Muscle layer of duodenum (tissue), 2 donors: ENCODE measurements at regions not wholly inside any gene's neighbourhood (a gene's known extent, or its start where the extent isn't known, plus 50 kb on each side); places are given as distances from the start of the nearest gene placed in this dataset.

Experiments
- H3K27ac ChIP-seq: one replicate; pipeline ENCODE4 v1.7.0; 2013; ENCODE audit warnings: mild to moderate bottlenecking, low read length
- H3K27me3 ChIP-seq: one replicate; pipeline ENCODE4 v1.7.0; 2013; ENCODE audit warnings: low read depth, mild to moderate bottlenecking, control low read depth, low read length
- H3K36me3 ChIP-seq, 2 donors: one replicate each; pipeline ENCODE4 v1.7.0; 2013; ENCODE audit warnings: low read length in 2 of 2, control low read depth in 1 of 2, mild to moderate bottlenecking in 1 of 2; ENCODE audit not compliant: insufficient read depth in 2 of 2, control insufficient read depth in 1 of 2
- H3K4me1 ChIP-seq, 2 donors: one replicate each; pipeline ENCODE4 v1.7.0; 2013; ENCODE audit warnings: low read length in 2 of 2, mild to moderate bottlenecking in 2 of 2, control low read depth in 1 of 2, moderate library complexity in 1 of 2; ENCODE audit not compliant: insufficient read depth in 2 of 2, control insufficient read depth in 1 of 2
- H3K4me3 ChIP-seq, 2 donors: one replicate each; pipeline ENCODE4 v1.7.0; 2013; ENCODE audit warnings: low read length in 2 of 2, low read depth in 1 of 2, mild to moderate bottlenecking in 1 of 2
- H3K9me3 ChIP-seq, 2 donors: one replicate each; pipeline ENCODE4 v1.7.0; 2013; ENCODE audit warnings: low read length in 2 of 2, control low read depth in 1 of 2, mild to moderate bottlenecking in 1 of 2; ENCODE audit not compliant: control insufficient read depth in 1 of 2
- donor health status: healthy.

DNA sequence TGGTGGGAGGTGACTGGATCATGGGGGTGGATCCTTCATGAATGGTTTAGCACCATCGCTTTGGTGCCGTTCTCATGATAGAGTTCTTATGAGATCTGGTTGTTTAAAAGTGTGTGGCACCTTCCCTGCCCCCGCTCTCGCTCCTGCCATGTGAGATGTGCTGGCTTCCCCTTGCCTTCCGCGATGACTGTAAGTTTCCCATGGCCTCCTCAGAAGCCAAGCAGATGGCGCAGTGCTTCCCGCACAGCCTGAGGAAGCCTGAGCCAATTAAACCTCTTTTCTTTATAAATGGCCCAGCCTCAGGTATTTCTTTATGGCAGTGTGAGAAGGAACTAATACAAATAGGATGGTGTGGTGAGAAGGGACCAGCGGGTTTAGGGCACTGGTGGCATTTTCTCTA lies 243.3 kb upstream of the CELF2 start:
- Histone ChIP-seq H3K4me1 (no peaks in the 10 kb centered on the region), H3K36me3 (no peaks in the 10 kb centered on the region), H3K4me3 (no peak overlapping the region), H3K27ac (no peak overlapping the region), H3K27me3 (no peaks in the 10 kb centered on the region), H3K9me3 (no peaks in the 10 kb centered on the region)

DNA sequence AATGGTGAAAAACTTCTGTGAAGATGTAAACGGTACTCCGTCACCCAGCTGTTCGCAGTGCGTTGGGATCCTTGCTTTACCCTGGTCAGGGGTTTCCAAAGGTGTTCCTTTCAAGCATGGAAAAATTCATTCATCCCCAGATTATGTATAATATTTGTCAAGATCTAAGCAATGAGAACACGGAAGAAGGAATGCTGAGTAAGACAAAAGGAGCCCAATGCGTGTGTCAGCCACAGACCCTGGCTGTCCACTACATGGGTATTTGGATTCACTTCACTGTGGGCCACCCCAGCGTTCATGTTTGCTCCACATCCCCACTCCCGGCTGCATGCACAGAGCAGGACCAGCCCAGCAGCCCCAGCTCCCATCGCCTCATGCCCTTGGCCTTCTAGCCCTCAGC lies 241.3 kb upstream of the CELF2 start:
- no peak overlapping the region for H3K27ac ChIP-seq
- no peaks in the 10 kb centered on the region for H3K27me3 ChIP-seq
- no peaks in the 10 kb centered on the region for H3K36me3 ChIP-seq
- H3K4me3 ChIP-seq = no peak overlapping the region
- H3K9me3 ChIP-seq = no peaks in the 10 kb centered on the region
- no peaks in the 10 kb centered on the region for H3K4me1 ChIP-seq

DNA sequence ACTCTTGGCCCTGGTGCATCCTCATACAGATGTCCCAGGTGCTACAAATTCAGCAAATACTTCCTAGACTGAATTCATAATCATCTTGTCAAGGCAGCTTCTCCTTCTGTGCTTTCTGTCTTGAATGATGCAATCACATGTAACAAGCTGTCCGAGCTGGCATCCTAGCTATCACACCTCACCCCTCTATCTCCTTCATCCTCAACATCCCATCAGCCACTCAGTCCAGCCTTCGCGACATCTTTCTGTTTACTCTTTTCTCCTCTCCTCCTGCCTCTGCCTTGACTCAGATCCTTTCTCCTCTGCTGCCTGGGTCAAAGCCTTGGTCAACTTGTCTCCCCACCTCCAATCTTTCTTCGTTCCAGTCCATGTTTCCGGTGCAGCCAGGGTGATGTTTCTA lies 240.4 kb upstream of the CELF2 start:
- no peak overlapping the region for H3K4me3 ChIP-seq
- no peaks in the 10 kb centered on the region for H3K27me3 ChIP-seq
- H3K36me3 ChIP-seq = no peaks in the 10 kb centered on the region
- no peaks in the 10 kb centered on the region for H3K4me1 ChIP-seq
- no peak overlapping the region for H3K27ac ChIP-seq
- no peaks in the 10 kb centered on the region for H3K9me3 ChIP-seq

DNA sequence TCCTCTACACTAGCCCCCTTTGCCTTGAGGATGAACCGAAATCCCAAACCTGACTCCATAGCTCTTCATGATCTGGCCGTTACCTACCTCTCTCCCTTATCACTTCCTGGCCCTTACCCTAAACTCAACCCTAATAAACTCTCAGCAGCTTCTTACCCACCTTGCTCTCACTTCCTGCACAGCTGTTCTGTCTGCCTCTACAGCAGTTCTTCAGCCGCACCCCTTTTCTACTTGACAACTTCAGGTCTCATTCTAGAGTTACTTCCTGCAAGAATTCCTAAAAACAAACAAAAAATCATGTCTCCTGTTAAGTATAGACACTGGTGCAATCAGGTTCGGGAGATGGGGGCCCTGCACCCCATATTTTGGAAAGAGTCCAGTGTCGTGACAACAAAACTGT lies 239.9 kb upstream of the CELF2 start:
- Histone ChIP-seq H3K4me3 (no peak overlapping the region), H3K9me3 (no peaks in the 10 kb centered on the region), H3K27ac (no peak overlapping the region), H3K27me3 (no peaks in the 10 kb centered on the region), H3K4me1 (no peaks in the 10 kb centered on the region), H3K36me3 (no peaks in the 10 kb centered on the region)

DNA sequence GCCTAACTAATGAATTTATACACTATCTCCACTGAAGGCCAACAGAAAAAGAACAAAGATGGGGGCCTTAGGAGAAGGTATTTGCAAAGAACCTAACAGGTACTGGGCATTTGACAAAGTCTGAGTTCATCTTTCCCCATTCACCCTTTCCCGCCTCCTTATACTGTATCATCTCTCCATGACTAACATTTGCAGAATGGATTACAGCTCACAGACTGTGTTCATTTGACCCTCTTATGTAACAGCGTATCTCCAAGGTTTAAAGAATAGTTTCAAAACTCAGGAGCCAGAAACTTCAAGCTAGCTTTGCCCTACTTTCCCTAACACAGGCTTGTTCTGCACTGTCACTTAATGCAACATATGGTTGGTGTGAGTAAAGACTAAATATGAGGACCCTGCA lies 238.7 kb upstream of the CELF2 start:
- H3K9me3 ChIP-seq = no peaks in the 10 kb centered on the region

DNA sequence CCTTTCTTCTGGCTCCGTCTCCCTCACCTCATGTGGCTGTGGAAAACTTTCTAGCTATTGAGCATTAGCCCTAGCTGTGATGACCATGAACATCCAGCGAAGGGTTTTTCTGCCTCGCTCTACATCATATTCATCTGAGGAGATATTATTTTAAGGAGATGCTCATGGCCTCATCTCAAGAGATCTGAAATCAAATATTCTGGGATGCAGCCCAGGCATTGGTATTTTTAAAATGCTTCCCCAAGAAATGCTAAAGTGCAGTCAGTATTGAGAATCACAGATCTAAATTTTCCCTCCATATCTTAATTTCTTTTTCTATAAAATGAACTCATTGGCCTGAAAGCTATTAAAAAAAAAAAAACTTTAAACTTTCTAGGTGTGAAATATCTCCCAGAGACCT lies 238.2 kb upstream of the CELF2 start:
- Histone ChIP-seq H3K4me3 (no peak overlapping the region), H3K27ac (no peak overlapping the region), H3K27me3 (no peaks in the 10 kb centered on the region), H3K9me3 (no peaks in the 10 kb centered on the region), H3K36me3 (no peaks in the 10 kb centered on the region), H3K4me1 (no peaks in the 10 kb centered on the region)

More for the DNA sequence above, 238.7 kb upstream of the CELF2 start:
- no peaks in the 10 kb centered on the region for H3K36me3 ChIP-seq
- no peaks in the 10 kb centered on the region for H3K27me3 ChIP-seq
- no peaks in the 10 kb centered on the region for H3K4me1 ChIP-seq
- H3K27ac ChIP-seq = no peak overlapping the region
- H3K4me3 ChIP-seq = no peak overlapping the region

DNA sequence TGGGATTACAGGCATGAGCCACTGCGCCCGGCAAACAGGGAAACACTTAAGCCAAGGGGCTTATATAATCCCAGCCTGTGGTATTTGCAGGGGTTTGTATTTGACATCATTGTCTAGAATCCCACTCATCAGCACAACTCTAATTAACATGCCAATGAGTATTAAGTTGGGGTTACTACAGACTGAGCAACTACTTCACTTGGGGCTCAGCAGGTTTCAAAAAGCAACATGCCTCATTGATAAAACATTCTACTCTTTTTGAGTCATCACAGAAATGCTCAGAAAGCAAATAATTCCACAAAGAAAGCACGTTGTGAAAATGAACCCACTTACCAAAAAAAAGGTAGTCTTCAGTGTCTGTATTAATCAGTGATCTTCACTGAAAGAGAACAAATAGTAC lies 236.9 kb upstream of the CELF2 start:
- H3K27ac ChIP-seq = no peak overlapping the region

DNA sequence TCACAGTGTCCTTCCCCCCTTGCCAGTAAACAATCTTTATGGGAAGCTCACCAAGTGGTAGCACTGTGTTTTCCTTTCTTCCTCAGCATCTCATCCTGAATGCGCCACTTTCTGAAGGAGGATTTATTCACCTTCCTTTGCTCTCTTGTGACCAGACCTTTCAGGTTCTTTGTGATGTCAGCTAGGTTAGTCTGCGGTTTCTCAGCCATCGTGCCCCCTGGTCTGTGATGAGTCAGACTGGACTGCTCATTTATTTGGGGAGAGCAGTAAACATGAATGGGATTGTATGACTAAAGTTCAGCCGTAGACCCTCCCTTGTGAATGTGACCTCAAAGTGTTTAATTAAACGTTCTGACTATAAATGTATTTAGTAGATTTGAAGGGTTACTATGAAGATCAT lies 235.1 kb upstream of the CELF2 start:
- Histone ChIP-seq H3K36me3 (no peaks in the 10 kb centered on the region), H3K4me1 (no peaks in the 10 kb centered on the region), H3K27ac (no peak overlapping the region), H3K27me3 (no peaks in the 10 kb centered on the region), H3K9me3 (no peaks in the 10 kb centered on the region), H3K4me3 (no peak overlapping the region)

More for the DNA sequence above, 236.9 kb upstream of the CELF2 start:
- no peaks in the 10 kb centered on the region for H3K36me3 ChIP-seq
- no peaks in the 10 kb centered on the region for H3K4me1 ChIP-seq
- no peak overlapping the region for H3K4me3 ChIP-seq
- H3K9me3 ChIP-seq = no peaks in the 10 kb centered on the region
- no peaks in the 10 kb centered on the region for H3K27me3 ChIP-seq

DNA sequence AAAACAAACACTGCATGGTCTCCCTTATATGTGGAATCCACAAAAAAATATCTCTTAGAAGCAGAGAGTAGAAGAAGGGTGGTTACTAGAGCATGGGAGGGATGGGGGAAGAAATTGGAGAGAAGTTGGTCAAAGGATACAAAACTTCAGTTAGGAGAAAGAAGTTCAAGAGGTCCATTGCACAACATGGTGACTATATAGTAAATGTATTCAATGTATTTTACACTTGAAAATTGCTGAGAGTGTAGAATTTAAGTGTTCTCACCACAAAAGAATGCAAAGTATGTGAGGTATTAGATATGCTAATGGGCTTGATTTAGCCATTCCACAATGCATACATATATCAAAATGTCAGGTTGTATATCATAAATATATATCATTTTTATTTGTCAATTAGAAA lies 232.0 kb upstream of the CELF2 start:
- no peaks in the 10 kb centered on the region for H3K36me3 ChIP-seq
- H3K27me3 ChIP-seq = no peaks in the 10 kb centered on the region
- no peak overlapping the region for H3K27ac ChIP-seq
- no peaks in the 10 kb centered on the region for H3K4me1 ChIP-seq
- H3K4me3 ChIP-seq = no peak overlapping the region
- H3K9me3 ChIP-seq = no peaks in the 10 kb centered on the region

DNA sequence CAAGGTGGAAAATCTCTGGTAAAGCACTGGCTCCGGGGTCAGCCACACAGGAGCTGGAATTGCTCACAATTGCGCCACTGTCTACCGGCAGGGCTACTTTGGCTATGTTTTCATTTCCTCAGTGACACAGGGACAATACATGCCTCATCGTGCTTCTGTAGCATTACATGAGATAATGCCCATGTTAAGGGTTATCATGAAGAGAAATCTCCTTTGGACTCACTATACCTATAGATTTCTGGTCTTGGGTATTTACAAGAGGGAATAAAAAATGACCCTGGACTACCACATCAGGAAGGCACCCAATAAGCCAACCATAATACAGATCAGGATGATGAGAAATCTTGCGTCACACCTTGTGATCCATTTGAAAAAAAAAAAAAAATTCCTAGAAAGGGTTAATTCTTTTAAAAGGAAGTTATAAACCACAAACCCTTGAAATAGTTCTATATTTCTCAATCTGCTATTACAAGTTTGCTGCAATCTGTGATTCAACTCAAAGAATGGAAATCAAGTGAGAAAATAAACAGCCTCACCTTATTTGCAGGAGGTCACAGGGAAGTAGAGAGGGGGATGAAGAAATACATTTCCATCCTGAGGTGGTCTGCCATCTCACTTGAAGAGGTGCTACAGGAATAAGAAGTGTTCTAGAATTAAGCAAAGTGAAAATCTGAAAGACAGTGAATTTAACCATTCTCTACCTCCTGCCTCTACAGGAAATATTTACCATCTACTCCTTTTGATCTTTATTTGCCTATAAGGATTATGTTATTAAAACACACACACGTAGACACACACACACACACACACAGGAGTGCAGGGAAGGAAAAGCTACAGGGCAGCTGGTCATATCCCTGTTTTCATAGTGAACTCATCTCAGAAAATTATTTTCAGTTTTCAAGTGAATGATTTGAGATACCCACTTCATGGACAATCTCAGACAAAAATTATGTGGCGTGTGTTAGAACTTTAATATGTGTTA lies 231.3 kb upstream of the CELF2 start:
- Histone ChIP-seq H3K9me3 (no peaks in the 10 kb centered on the region), H3K4me1 (no peaks in the 10 kb centered on the region), H3K36me3 (no peaks in the 10 kb centered on the region), H3K27me3 (no peaks in the 10 kb centered on the region), H3K27ac (no peak overlapping the region), H3K4me3 (peak overlapping the region in 1 of 2 donors; percentile 2)

DNA sequence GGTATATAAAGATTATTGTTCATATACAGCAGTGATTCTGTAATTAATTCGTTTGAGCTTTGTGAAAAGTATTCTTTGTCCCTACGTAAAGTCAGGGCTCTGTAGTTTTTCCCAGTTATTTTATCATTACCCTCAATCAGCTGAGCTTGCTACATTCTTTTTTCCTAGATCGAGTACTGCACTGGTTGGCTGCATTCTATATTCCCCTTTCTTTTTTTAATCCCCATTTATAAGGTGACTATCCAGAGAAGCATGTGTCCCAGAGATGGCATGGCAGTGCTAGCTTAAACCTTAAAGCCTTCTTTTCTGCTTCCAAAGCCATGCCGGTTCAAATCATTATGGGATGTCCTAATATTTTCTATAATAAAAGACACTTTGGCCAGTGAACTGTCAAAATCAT lies 230.1 kb upstream of the CELF2 start:
- Histone ChIP-seq H3K9me3 (no peaks in the 10 kb centered on the region), H3K4me3 (no peak overlapping the region), H3K27ac (no peak overlapping the region), H3K27me3 (no peaks in the 10 kb centered on the region), H3K4me1 (no peaks in the 10 kb centered on the region), H3K36me3 (no peaks in the 10 kb centered on the region)

DNA sequence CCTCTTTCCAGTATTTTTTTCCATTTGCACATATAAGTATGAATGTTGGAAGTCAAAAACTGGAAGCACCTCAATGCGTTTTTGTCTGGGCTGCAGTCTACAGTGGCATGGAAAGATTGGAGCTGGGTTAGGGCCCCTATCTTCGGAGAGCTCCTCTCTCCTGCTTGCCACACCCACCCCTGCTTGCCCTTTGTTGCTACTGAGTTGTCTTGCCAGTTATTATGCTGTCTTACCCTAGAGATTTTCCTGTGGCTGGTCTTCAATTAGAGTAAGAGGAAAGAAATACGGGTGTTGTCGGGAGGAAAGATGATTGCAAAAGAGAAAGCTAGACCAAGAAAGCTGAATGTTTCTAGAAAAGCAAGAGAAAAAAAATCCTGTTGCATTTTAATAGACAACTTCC lies 228.9 kb upstream of the CELF2 start:
- Histone ChIP-seq H3K9me3 (no peaks in the 10 kb centered on the region), H3K36me3 (no peaks in the 10 kb centered on the region), H3K4me1 (no peaks in the 10 kb centered on the region), H3K27ac (no peak overlapping the region), H3K27me3 (no peaks in the 10 kb centered on the region), H3K4me3 (no peak overlapping the region)
